H1 (cell line): ENCODE measurements at regions not wholly inside any gene's neighbourhood (a gene's known extent, or its start where the extent isn't known, plus 50 kb on each side); places are given as distances from the start of the nearest gene placed in this dataset.

ENCODE experiments used
- RBBP5 ChIP-seq: IDR thresholded peaks from 2 replicates; pipeline ENCODE4 v1.7.1; 2012; ENCODE audit warnings: low read depth, mild to moderate bottlenecking, inconsistent platforms, low read length, moderate library complexity, borderline replicate concordance

DNA sequence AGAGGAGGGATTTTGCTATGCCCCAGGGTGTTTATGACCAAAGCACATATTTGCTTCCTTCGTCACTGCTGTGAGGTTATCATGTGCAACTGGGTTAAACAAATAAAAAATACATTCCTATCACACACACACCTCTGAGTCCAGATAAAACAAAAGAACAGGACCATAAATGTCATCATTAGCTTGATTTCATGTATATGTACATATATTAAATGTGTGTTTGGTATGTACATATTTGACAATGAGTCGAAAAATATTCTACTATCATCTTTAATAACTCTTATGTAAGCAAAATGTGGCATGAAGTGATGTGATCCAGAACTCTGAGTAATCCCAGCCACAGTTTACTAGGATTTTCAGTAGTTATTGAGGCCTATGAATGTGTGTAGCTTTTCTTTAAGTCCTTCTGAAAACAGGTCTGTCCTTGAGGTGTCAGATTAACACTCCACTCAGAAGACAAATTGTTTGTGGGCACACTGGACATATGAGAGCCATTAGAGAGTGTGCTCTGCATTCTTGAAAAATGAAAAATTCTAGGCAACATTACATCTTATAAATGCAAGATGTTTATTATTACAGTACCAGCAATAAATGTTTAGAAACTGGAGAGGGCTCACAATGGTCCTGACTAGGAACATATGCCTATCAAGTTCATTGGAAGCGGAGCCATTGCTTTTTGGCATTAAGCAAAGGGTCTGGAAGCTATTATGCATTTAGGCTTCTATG, 335.1 kb upstream of the SEMA3A start (continued):
- TF ChIP-seq RBBP5 = no peak
- TF ChIP-seq, all 59 proteins: peak for 0
